ENCODE measurements at regions not wholly inside any gene's neighbourhood (a gene's known extent, or its start where the extent isn't known, plus 50 kb on each side); places are given as distances from the start of the nearest gene placed in this dataset.

DNA sequence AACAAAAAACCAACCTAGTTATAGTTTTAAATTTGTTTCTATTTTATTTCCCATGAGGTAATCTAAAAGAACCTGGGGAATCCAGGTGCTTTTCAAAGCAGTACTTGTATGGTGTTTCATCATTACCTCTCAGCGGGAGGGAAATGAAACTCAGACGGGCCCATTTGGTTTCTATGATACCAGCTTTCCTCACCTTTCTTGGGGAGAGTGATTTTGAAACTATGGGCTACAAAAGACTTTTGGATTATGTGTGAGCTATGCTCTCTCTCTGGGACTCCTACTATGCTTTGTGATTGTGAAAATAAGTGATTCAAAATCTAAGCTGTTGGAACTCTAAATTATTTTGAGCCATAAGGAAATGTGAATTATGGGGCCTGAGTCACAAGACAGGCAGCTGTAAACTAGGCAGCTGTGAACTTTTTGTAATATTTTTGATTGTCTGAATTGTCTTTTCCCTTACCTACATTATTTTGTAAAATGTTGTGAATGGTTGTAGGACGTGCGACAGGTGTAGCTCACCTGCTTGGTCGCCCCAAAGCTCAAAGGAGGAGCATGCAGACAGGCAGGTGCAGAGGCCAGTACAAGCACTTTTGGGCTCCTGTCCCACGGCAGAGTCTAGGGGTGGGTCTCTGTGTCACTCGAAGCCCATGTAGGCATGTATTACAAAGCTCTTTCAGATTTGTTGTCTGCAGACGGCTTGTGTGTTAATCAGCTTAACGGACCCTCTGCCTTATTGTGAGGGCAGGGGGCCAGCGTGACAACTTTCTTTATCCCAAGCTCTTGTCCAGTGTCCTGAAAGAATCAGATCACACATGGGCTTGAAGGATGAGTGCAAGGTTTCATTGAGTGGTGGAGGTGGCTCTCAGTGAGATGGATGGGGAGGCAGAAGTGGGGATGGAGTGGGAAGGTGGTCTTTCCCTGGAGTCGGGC lies 64.8 kb upstream of the BACH1 start:
- Histone ChIP-seq H3K4me1 (peaks cover 0 to 6% of the 10 kb centered on the region in 2 donors), H3K4me3 (no peak overlapping the region), H3K36me3 (no peaks in the 10 kb centered on the region), H3K9me3 (no peaks in the 10 kb centered on the region), H3K27me3 (no peaks in the 10 kb centered on the region), H3K27ac (no peak overlapping the region)
- TF ChIP-seq, protein P1, sequence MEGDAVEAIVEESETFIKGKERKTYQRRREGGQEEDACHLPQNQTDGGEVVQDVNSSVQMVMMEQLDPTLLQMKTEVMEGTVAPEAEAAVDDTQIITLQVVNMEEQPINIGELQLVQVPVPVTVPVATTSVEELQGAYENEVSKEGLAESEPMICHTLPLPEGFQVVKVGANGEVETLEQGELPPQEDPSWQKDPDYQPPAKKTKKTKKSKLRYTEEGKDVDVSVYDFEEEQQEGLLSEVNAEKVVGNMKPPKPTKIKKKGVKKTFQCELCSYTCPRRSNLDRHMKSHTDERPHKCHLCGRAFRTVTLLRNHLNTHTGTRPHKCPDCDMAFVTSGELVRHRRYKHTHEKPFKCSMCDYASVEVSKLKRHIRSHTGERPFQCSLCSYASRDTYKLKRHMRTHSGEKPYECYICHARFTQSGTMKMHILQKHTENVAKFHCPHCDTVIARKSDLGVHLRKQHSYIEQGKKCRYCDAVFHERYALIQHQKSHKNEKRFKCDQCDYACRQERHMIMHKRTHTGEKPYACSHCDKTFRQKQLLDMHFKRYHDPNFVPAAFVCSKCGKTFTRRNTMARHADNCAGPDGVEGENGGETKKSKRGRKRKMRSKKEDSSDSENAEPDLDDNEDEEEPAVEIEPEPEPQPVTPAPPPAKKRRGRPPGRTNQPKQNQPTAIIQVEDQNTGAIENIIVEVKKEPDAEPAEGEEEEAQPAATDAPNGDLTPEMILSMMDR (IDR thresholded peaks at IDR 0.05): no peak
- TF ChIP-seq POLR2A (IDR thresholded peaks at IDR 0.05) (no peak), POLR2AphosphoS5 (IDR thresholded peaks at IDR 0.05) (no peak)
- intact Hi-C loops (cut with DNase I; ENCODE audit: low total_unique reads): no loop called here
- DNase-seq (ENCODE audit: low spot score in 2 of 2): no peak

DNA sequence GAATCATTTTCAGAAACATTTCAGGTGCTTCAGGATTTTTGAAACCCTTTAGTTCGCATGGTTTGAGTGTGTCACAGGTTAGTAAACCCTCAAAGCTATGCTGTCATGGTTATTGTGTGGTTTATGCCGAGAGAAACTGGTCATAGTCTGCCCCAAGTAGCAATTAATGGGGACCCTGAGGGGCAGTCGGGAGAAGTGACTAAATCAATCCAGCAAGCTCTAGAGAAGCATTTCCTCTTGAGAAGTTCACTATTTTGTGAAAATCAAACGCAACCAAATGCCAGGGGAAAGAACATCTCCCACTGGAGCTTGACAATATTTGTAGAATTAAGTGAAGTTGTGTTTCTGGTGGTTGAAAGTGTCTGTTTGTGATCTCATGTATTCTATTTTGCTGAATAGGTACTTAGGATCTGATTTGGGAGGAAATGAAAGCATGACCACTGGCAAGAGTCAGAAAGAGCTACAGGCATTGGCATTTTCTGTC lies 63.0 kb upstream of the BACH1 start:
- no peak overlapping the region for H3K27ac ChIP-seq
- no peaks in the 10 kb centered on the region for H3K27me3 ChIP-seq
- intact Hi-C loops (cut with DNase I; ENCODE audit: low total_unique reads): no loop called here
- H3K36me3 ChIP-seq: no peaks in the 10 kb centered on the region
- no peak overlapping the region for H3K4me3 ChIP-seq
- H3K4me1 ChIP-seq: peaks cover 0 to 6% of the 10 kb centered on the region in 2 donors
- no peak for DNase-seq (ENCODE audit: low spot score in 2 of 2)
- TF ChIP-seq, protein P1 (IDR thresholded peaks at IDR 0.05): no peak
- TF ChIP-seq POLR2A (IDR thresholded peaks at IDR 0.05) (no peak), POLR2AphosphoS5 (IDR thresholded peaks at IDR 0.05) (no peak)
- no peaks in the 10 kb centered on the region for H3K9me3 ChIP-seq

DNA sequence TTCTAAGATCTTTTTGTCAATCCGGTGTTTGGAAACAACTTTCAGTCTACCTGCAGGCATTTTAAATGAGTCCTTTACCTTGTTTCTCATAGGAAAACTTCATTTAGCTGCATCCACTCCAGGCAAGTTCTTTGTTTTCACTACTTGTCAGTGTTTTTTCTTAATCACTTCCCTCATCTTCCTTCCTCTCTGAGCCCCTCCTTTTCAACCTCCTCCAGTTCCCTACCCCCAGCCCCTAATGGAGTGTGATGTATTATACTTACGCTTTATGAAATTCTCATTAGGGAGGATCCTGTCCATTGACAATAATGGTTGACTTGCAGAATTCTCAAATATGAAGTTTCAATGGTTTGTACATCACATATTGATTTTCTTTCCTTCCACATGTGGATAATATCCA lies 62.5 kb upstream of the BACH1 start:
- Histone ChIP-seq H3K27me3 (no peaks in the 10 kb centered on the region), H3K4me3 (no peak overlapping the region), H3K36me3 (no peaks in the 10 kb centered on the region), H3K4me1 (peaks cover 0 to 6% of the 10 kb centered on the region in 2 donors), H3K9me3 (no peaks in the 10 kb centered on the region), H3K27ac (peak overlapping the region in 1 of 2 donors; percentile 54)
- DNase-seq (ENCODE audit: low spot score in 2 of 2): no peak
- TF ChIP-seq POLR2A (IDR thresholded peaks at IDR 0.05) (no peak), POLR2AphosphoS5 (IDR thresholded peaks at IDR 0.05) (no peak)
- TF ChIP-seq, protein P1 (IDR thresholded peaks at IDR 0.05): no peak
- intact Hi-C loops (cut with DNase I; ENCODE audit: low total_unique reads): no loop called here

DNA sequence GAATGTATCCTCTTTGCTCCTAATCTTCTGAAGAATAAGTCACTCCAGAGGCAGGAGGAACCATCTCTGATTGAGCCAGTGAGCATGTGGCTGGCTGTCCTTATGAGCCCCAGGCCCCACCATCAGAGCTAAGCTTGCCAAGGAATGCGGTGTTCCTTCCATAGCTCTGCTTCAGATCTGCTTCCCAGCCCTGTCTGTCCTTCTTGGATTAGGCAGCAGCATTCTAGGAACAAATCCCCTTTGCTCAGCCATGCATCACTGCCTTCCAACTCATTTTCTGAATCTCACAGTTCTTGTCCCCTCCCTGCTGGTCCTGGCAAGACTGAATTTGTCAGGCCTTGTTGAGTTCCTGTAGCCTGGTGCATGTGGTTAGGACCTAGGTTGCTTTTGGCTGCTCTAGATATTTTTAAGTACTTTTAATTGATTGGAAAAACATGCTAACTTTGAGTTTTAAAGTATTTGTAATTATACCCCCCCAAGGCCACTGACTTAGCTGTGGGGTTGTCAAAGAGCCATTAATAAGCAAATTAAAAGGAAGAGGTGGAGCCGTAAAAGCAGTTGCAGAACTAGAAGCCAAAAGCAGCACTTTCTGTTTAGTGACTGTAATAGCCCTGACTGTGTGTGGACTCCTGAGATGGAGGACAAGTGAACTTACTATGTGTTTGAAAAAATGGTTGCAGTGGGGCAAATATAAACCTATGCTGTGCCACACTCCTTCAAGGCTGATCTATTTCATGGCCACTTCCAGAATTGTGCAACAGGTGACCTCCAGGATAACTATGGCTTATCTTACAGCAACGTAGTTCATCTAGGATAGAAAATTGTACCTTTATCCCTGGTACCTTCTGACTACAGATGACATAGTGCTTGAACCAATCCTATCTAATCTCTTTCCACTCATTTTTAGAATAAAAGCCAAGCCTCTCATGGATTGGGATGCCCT lies 61.3 kb upstream of the BACH1 start:
- TF ChIP-seq, protein P1 (IDR thresholded peaks at IDR 0.05): no peak
- TF ChIP-seq POLR2A (IDR thresholded peaks at IDR 0.05) (no peak), POLR2AphosphoS5 (IDR thresholded peaks at IDR 0.05) (peak in 1 of 3 donors; percentile 23)

More for the DNA sequence above, 61.3 kb upstream of the BACH1 start:
- no peak overlapping the region for H3K4me3 ChIP-seq
- DNase-seq (ENCODE audit: low spot score in 2 of 2): peak in 1 of 2 donors; percentile 65
- H3K27ac ChIP-seq: peak overlapping the region; percentile 3 to 54
- H3K27me3 ChIP-seq: no peaks in the 10 kb centered on the region
- peaks cover 0 to 6% of the 10 kb centered on the region in 2 donors for H3K4me1 ChIP-seq
- H3K9me3 ChIP-seq: no peaks in the 10 kb centered on the region
- no peaks in the 10 kb centered on the region for H3K36me3 ChIP-seq
- intact Hi-C loops (cut with DNase I; ENCODE audit: low total_unique reads): no loop called here

Measured in breast epithelium (tissue), 4 donors.